Vagina (tissue), 2 donors: ENCODE measurements at regions not wholly inside any gene's neighbourhood (a gene's known extent, or its start where the extent isn't known, plus 50 kb on each side); places are given as distances from the start of the nearest gene placed in this dataset.

Experiments
- DNase-seq, 2 donors: peaks; one replicate each; pipeline ENCODE4 v3.0.0-alpha.2; 2017; ENCODE audit errors: extremely low spot score in 2 of 2
- H3K27ac ChIP-seq: fragments of 200-600 bp; sonication (generic); one replicate; pipeline ENCODE4 v1.5.1; 2019
- H3K27me3 ChIP-seq: fragments of 200-600 bp; sonication (generic); one replicate; pipeline ENCODE4 v1.5.1; 2019
- H3K36me3 ChIP-seq, 2 donors: fragments of 200-600 bp; sonication (generic); one replicate each; pipeline ENCODE4 v1.5.1; 2017 to 2019
- H3K4me1 ChIP-seq: fragments of 200-600 bp; sonication (generic); one replicate; pipeline ENCODE4 v1.5.1; 2019
- H3K4me3 ChIP-seq, 2 donors: fragments of 200-600 bp; sonication (generic); 1 replicate in 1 of 2; 2 replicates in 1 of 2; pipeline ENCODE4 v1.5.1; 2016 to 2019
- H3K9me3 ChIP-seq: fragments of 200-600 bp; sonication (generic); one replicate; pipeline ENCODE4 v1.5.1; 2019
- CTCF ChIP-seq, 3 experiments: fragments of 450-650 bp in 2 of 3; fragments of 200-600 bp in 1 of 3; sonication (generic) in 1 of 3; IDR thresholded peaks; one replicate each; pipeline ENCODE4 v1.5.1; 2017 to 2019; ENCODE audit warnings: antibody characterized with exemption in 3 of 3, mild to moderate bottlenecking in 2 of 3, moderate library complexity in 2 of 3
- POLR2A ChIP-seq, 2 donors: fragments of 450-650 bp; IDR thresholded peaks; one replicate each; pipeline ENCODE4 v1.6.1; 2017; ENCODE audit warnings: antibody characterized with exemption in 2 of 2, mild to moderate bottlenecking in 2 of 2, moderate library complexity in 2 of 2
- POLR2AphosphoS5 ChIP-seq, 2 donors: sonication (generic); formaldehyde crosslinking; IDR thresholded peaks; one replicate each; pipeline ENCODE4 v1.9.0; 2017; ENCODE audit warnings: antibody characterized with exemption in 2 of 2, mild to moderate bottlenecking in 2 of 2, low read depth in 1 of 2; ENCODE audit not compliant: insufficient read depth in 1 of 2
- intact Hi-C: fragments of 100-400 bp; cut with DNase I; formaldehyde crosslinking; loops from one replicate; pipeline ENCODE4 v1.15.1; 2023

- Histone ChIP-seq H3K27me3 (no peaks in the 10 kb centered on the region), H3K27ac (no peak overlapping the region), H3K36me3 (no peaks in the 10 kb centered on the region), H3K4me3 (no peak overlapping the region), H3K9me3 (no peaks in the 10 kb centered on the region), H3K4me1 (no peaks in the 10 kb centered on the region)
- no peak for TF ChIP-seq CTCF (IDR thresholded peaks at IDR 0.05)
- TF ChIP-seq POLR2A (IDR thresholded peaks at IDR 0.05): no peak
- no peak for TF ChIP-seq POLR2AphosphoS5 (IDR thresholded peaks at IDR 0.05; ENCODE audit: insufficient read depth in 1 of 2, low read depth in 1 of 2)
- DNase-seq: no peak
- intact Hi-C loops: no loop called here
Observed at GRCh38 chr15:95869920-95870319, 460.6 kb upstream of the NR2F2 start.

- TF ChIP-seq POLR2A (IDR thresholded peaks at IDR 0.05) (no peak), POLR2AphosphoS5 (IDR thresholded peaks at IDR 0.05; ENCODE audit: insufficient read depth in 1 of 2, low read depth in 1 of 2) (no peak), CTCF (IDR thresholded peaks at IDR 0.05) (no peak)
- no peaks in the 10 kb centered on the region for H3K9me3 ChIP-seq
- H3K4me3 ChIP-seq: no peak overlapping the region
- H3K36me3 ChIP-seq: no peaks in the 10 kb centered on the region
- intact Hi-C loops: no loop called here
- DNase-seq: no peak
- no peaks in the 10 kb centered on the region for H3K4me1 ChIP-seq
- H3K27ac ChIP-seq: no peak overlapping the region
- H3K27me3 ChIP-seq: no peaks in the 10 kb centered on the region
Observed at GRCh38 chr15:95872366-95872771, 458.1 kb upstream of the NR2F2 start.

GRCh38 chr15:95874637-95875036, 455.9 kb upstream of the NR2F2 start:
- H3K4me1 ChIP-seq: no peaks in the 10 kb centered on the region
- peak overlapping the region; percentile 14 for H3K27ac ChIP-seq
- no peaks in the 10 kb centered on the region for H3K36me3 ChIP-seq
- intact Hi-C loops: no loop called here
- H3K27me3 ChIP-seq: no peaks in the 10 kb centered on the region
- H3K9me3 ChIP-seq: no peaks in the 10 kb centered on the region
- no peak for TF ChIP-seq POLR2A (IDR thresholded peaks at IDR 0.05)
- no peak for TF ChIP-seq CTCF (IDR thresholded peaks at IDR 0.05)
- TF ChIP-seq POLR2AphosphoS5 (IDR thresholded peaks at IDR 0.05; ENCODE audit: insufficient read depth in 1 of 2, low read depth in 1 of 2): no peak
- H3K4me3 ChIP-seq: no peak overlapping the region
- no peak for DNase-seq

GRCh38 chr15:95875121-95875643, 455.3 kb upstream of the NR2F2 start:
- H3K4me3 ChIP-seq: no peak overlapping the region
- TF ChIP-seq POLR2A (IDR thresholded peaks at IDR 0.05): no peak
- TF ChIP-seq POLR2AphosphoS5 (IDR thresholded peaks at IDR 0.05; ENCODE audit: insufficient read depth in 1 of 2, low read depth in 1 of 2): no peak
- TF ChIP-seq CTCF (IDR thresholded peaks at IDR 0.05): no peak
- no peaks in the 10 kb centered on the region for H3K4me1 ChIP-seq
- DNase-seq: no peak
- no peaks in the 10 kb centered on the region for H3K9me3 ChIP-seq
- peak overlapping the region; percentile 21 for H3K27ac ChIP-seq
- no peaks in the 10 kb centered on the region for H3K36me3 ChIP-seq
- no peaks in the 10 kb centered on the region for H3K27me3 ChIP-seq
- intact Hi-C loops: no loop called here

GRCh38 chr15:95880031-95880570, 450.4 kb upstream of the NR2F2 start:
- Histone ChIP-seq H3K4me3 (no peak overlapping the region), H3K27me3 (no peaks in the 10 kb centered on the region), H3K36me3 (no peaks in the 10 kb centered on the region), H3K4me1 (peaks cover 11% of the 10 kb centered on the region), H3K9me3 (no peaks in the 10 kb centered on the region), H3K27ac (peak overlapping the region; percentile 32)
- DNase-seq: no peak
- TF ChIP-seq POLR2AphosphoS5 (IDR thresholded peaks at IDR 0.05; ENCODE audit: insufficient read depth in 1 of 2, low read depth in 1 of 2): no peak
- TF ChIP-seq POLR2A (IDR thresholded peaks at IDR 0.05): no peak
- no peak for TF ChIP-seq CTCF (IDR thresholded peaks at IDR 0.05)
- intact Hi-C loops: no loop called here
